Endodermal cell (in vitro differentiated cells): ENCODE measurements at regions not wholly inside any gene's neighbourhood (a gene's known extent, or its start where the extent isn't known, plus 50 kb on each side); places are given as distances from the start of the nearest gene placed in this dataset.

ENCODE experiments used
- DNase-seq: peaks from one replicate; pipeline ENCODE4 v3.0.0-alpha.2; 2017
- H3K27ac ChIP-seq: 2 replicates; pipeline ENCODE4 v1.5.1; 2013; ENCODE audit warnings: mild to moderate bottlenecking, low read depth, low read length, moderate library complexity
- H3K27me3 ChIP-seq: 2 replicates; pipeline ENCODE4 v1.6.1; 2013; ENCODE audit warnings: mild to moderate bottlenecking, low read length, moderate library complexity; ENCODE audit not compliant: insufficient read depth, control insufficient read depth, poor library complexity, severe bottlenecking
- H3K36me3 ChIP-seq: 2 replicates; pipeline ENCODE4 v1.7.0; 2013; ENCODE audit warnings: mild to moderate bottlenecking, low read length, moderate library complexity; ENCODE audit not compliant: control insufficient read depth, insufficient read depth
- H3K4me1 ChIP-seq: one replicate; pipeline ENCODE4 v1.7.0; 2013; ENCODE audit warnings: low read length; ENCODE audit not compliant: control insufficient read depth, insufficient read depth
- H3K4me3 ChIP-seq: 2 replicates; pipeline ENCODE4 v1.5.1; 2013; ENCODE audit warnings: mild to moderate bottlenecking, low read length, moderate library complexity
- H3K9ac ChIP-seq: 2 replicates; pipeline ENCODE4 v1.6.1; 2013; ENCODE audit warnings: mild to moderate bottlenecking, low read length, moderate library complexity; ENCODE audit not compliant: poor library complexity, severe bottlenecking; ENCODE audit errors: extremely low read depth
- H3K9me3 ChIP-seq: 2 replicates; pipeline ENCODE4 v1.6.1; 2013; ENCODE audit warnings: mild to moderate bottlenecking, low read length, moderate library complexity; ENCODE audit not compliant: control insufficient read depth
- H3K27ac Mint-ChIP-seq: 2 replicates; pipeline ENCODE4 v1.8.0; 2020; ENCODE audit warnings: mixed read lengths
- H3K27me3 Mint-ChIP-seq: 2 replicates; pipeline ENCODE4 v1.8.0; 2021; ENCODE audit warnings: mild to moderate bottlenecking, mixed read lengths; ENCODE audit not compliant: insufficient read depth
- H3K36me3 Mint-ChIP-seq: 2 replicates; pipeline ENCODE4 v1.8.0; 2020; ENCODE audit warnings: low read depth, mixed read lengths
- H3K4me1 Mint-ChIP-seq: 2 replicates; pipeline ENCODE4 v1.8.0; 2020; ENCODE audit warnings: mixed read lengths
- H3K4me3 Mint-ChIP-seq: 2 replicates; pipeline ENCODE4 v1.8.0; 2020; ENCODE audit warnings: mild to moderate bottlenecking, moderate library complexity, mixed read lengths
- H3K9me3 Mint-ChIP-seq: 2 replicates; pipeline ENCODE4 v1.8.0; 2020; ENCODE audit warnings: mild to moderate bottlenecking, mixed read lengths
- CTCF ChIP-seq: fragments of 200-600 bp; sonication (generic); conservative IDR thresholded peaks from 2 replicates; pipeline ENCODE4 v1.5.0; 2021; ENCODE audit warnings: antibody characterized with exemption, mild to moderate bottlenecking
- WGBS, 2 experiments: methylation state at CpG; one replicate each; pipeline versions ENCODE4 v1.1.5 to v1.1.7; 2013; ENCODE audit warnings: missing lambda C conversion rate in 2 of 2, mixed read lengths in 1 of 2; ENCODE audit not compliant: insufficient coverage in 1 of 2, insufficient read length in 1 of 2; 5-methylcytosine and 5-hydroxymethylcytosine counted together

- H3K9me3 Mint-ChIP-seq, result peaks cover 9% of the 10 kb centered on the region
- peak overlapping the region; percentile 20 for H3K27ac Mint-ChIP-seq
Measured at GRCh38 chr4:137664416-137664815, 132.1 kb upstream of the PCDH18 start.

GRCh38 chr4:137664046-137664387 is 131.7 kb upstream of the PCDH18 start:
- peaks cover 9% of the 10 kb centered on the region for H3K9me3 Mint-ChIP-seq
- H3K27me3 ChIP-seq, result no peaks in the 10 kb centered on the region
- no peaks in the 10 kb centered on the region for H3K36me3 Mint-ChIP-seq
- no peak overlapping the region for H3K27ac ChIP-seq
- H3K27ac Mint-ChIP-seq, result peak overlapping the region; percentile 12
- no peaks in the 10 kb centered on the region for H3K27me3 Mint-ChIP-seq
- H3K36me3 ChIP-seq, result no peaks in the 10 kb centered on the region
- 55 to 67% methylated on average over 1 of the region's 1 CpG for WGBS, 2 experiments
- no peak overlapping the region for H3K4me3 ChIP-seq
- no peak for DNase-seq
- no peaks in the 10 kb centered on the region for H3K4me1 ChIP-seq
- peaks cover 6% of the 10 kb centered on the region for H3K9me3 ChIP-seq
- H3K4me3 Mint-ChIP-seq, result no peak overlapping the region
- no peak for TF ChIP-seq CTCF
- H3K4me1 Mint-ChIP-seq, result peaks cover 13% of the 10 kb centered on the region
- H3K9ac ChIP-seq, result no peak overlapping the region

More at GRCh38 chr4:137664416-137664815, 132.1 kb upstream of the PCDH18 start:
- H3K27me3 ChIP-seq, result no peaks in the 10 kb centered on the region
- no peaks in the 10 kb centered on the region for H3K36me3 ChIP-seq
- H3K4me1 ChIP-seq, result no peaks in the 10 kb centered on the region
- no peak overlapping the region for H3K4me3 Mint-ChIP-seq
- H3K27me3 Mint-ChIP-seq, result no peaks in the 10 kb centered on the region
- WGBS, 2 experiments, result 83 to 84% methylated on average over 1 of the region's 2 CpGs
- H3K9ac ChIP-seq, result no peak overlapping the region
- no peak for TF ChIP-seq CTCF
- H3K27ac ChIP-seq, result no peak overlapping the region
- H3K36me3 Mint-ChIP-seq, result no peaks in the 10 kb centered on the region
- no peak overlapping the region for H3K4me3 ChIP-seq
- peaks cover 6% of the 10 kb centered on the region for H3K9me3 ChIP-seq
- no peak for DNase-seq
- peaks cover 13% of the 10 kb centered on the region for H3K4me1 Mint-ChIP-seq

GRCh38 chr4:137663251-137664045 is 131.2 kb upstream of the PCDH18 start:
- no peaks in the 10 kb centered on the region for H3K27me3 Mint-ChIP-seq
- no peak overlapping the region for H3K27ac ChIP-seq
- H3K4me3 Mint-ChIP-seq, result no peak overlapping the region

More at GRCh38 chr4:137663251-137664045, 131.2 kb upstream of the PCDH18 start:
- no peak for DNase-seq
- TF ChIP-seq CTCF, result no peak
- peaks cover 13% of the 10 kb centered on the region for H3K4me1 Mint-ChIP-seq
- 84 to 95% methylated on average over 3 to 5 of the region's 5 CpGs for WGBS, 2 experiments
- Histone ChIP-seq H3K4me1 (no peaks in the 10 kb centered on the region), H3K27me3 (no peaks in the 10 kb centered on the region), H3K36me3 (no peaks in the 10 kb centered on the region), H3K9me3 (peaks cover 6% of the 10 kb centered on the region), H3K9ac (no peak overlapping the region), H3K4me3 (no peak overlapping the region)
- H3K27ac Mint-ChIP-seq, result peak overlapping the region; percentile 12
- H3K36me3 Mint-ChIP-seq, result no peaks in the 10 kb centered on the region
- peaks cover 9% of the 10 kb centered on the region for H3K9me3 Mint-ChIP-seq
